OCI-LY7 (cell line): ENCODE measurements at regions not wholly inside any gene's neighbourhood (a gene's known extent, or its start where the extent isn't known, plus 50 kb on each side); places are given as distances from the start of the nearest gene placed in this dataset.
"Not testable (repeated sequence)": the region's sequence is repeated elsewhere in the genome, so short reads cannot be mapped to it uniquely, and the experiment has no call there.

ENCODE experiments used
- BruUV-seq: library from RNA; stranded (reverse); fragments of 400-500 nt; replicated peaks from 2 replicates; lab custom pipeline; 2021; lab: Mats Ljungman, UMichigan
- CTCF ChIA-PET: fragments of 300-600 bp; sonication (Branson Sonifier 250); formaldehyde crosslinking; loops from one replicate; lab custom pipeline; 2022; ENCODE audit warnings: antibody characterized with exemption; ENCODE audit not compliant: unreplicated experiment; lab: Charles Lee
- POLR2A ChIA-PET: fragments of 300-600 bp; sonication (Branson Sonifier 250); formaldehyde crosslinking; loops from one replicate; lab custom pipeline; 2022; ENCODE audit warnings: antibody characterized with exemption; lab: Charles Lee
- DNase-seq: peaks from one replicate; pipeline ENCODE4 v3.0.0-alpha.2; 2015; ENCODE audit warnings: low spot score
- H2AFZ ChIP-seq: fragments of 200-600 bp; sonication (generic), shearing (Covaris generic); 2 replicates; pipeline ENCODE4 v1.6.1; 2014; ENCODE audit warnings: mild to moderate bottlenecking, antibody characterized with exemption, low read length, moderate library complexity
- H3K27ac ChIP-seq: fragments of 200-600 bp; sonication (generic); 2 replicates; pipeline ENCODE4 v1.5.1; 2014; ENCODE audit warnings: mixed run types, low read depth, mild to moderate bottlenecking, moderate library complexity, low read length, inconsistent platforms; ENCODE audit not compliant: poor library complexity, severe bottlenecking
- H3K36me3 ChIP-seq: fragments of 200-600 bp; sonication (generic); 2 replicates; pipeline ENCODE4 v1.6.1; 2014; ENCODE audit warnings: mild to moderate bottlenecking, antibody characterized with exemption, low read length, moderate library complexity, mixed read lengths; ENCODE audit not compliant: insufficient read depth
- H3K4me1 ChIP-seq: fragments of 200-600 bp; sonication (generic); 2 replicates; pipeline ENCODE4 v1.5.1; 2014; ENCODE audit warnings: mild to moderate bottlenecking, low read length; ENCODE audit not compliant: insufficient read depth, poor library complexity, severe bottlenecking
- H3K4me2 ChIP-seq: fragments of 200-600 bp; sonication (generic); 2 replicates; pipeline ENCODE4 v1.6.1; 2014; ENCODE audit warnings: mild to moderate bottlenecking, low read length
- H3K4me3 ChIP-seq: fragments of 200-600 bp; sonication (generic); 2 replicates; pipeline ENCODE4 v1.5.1; 2014; ENCODE audit warnings: mild to moderate bottlenecking, low read depth, low read length; ENCODE audit not compliant: poor library complexity, severe bottlenecking
- H3K79me2 ChIP-seq: fragments of 200-600 bp; sonication (generic); 2 replicates; pipeline ENCODE4 v1.6.1; 2016; ENCODE audit warnings: low read depth, mild to moderate bottlenecking, low read length, moderate library complexity, mixed read lengths; ENCODE audit not compliant: insufficient read depth
- H3K9me2 ChIP-seq: fragments of 200-600 bp; sonication (generic); 2 replicates; pipeline ENCODE4 v1.6.1; 2016; ENCODE audit warnings: mild to moderate bottlenecking, low read length, mixed read lengths; ENCODE audit not compliant: insufficient read depth
- H3K9me3 ChIP-seq: fragments of 200-600 bp; sonication (generic); 2 replicates; pipeline ENCODE4 v1.6.1; 2014; ENCODE audit warnings: mild to moderate bottlenecking, mixed run types, low read length, mixed read lengths
- H4K20me1 ChIP-seq: fragments of 200-600 bp; sonication (generic); 2 replicates; pipeline ENCODE4 v1.6.1; 2014; ENCODE audit warnings: mild to moderate bottlenecking, antibody characterized with exemption, low read length, moderate library complexity, mixed read lengths; ENCODE audit not compliant: insufficient read depth
- CTCF ChIP-seq: fragments of 200-600 bp; sonication (generic); conservative IDR thresholded peaks from 2 replicates; pipeline ENCODE4 v1.5.1; 2014; ENCODE audit warnings: mild to moderate bottlenecking, antibody characterized with exemption, low read length, moderate library complexity, mixed read lengths
- EZH2phosphoT487 ChIP-seq: fragments of 200-600 bp; sonication (generic); IDR thresholded peaks from 2 replicates; pipeline ENCODE4 v1.6.1; 2018; ENCODE audit warnings: low read depth, borderline replicate concordance, mild to moderate bottlenecking, mixed run types, antibody characterized with exemption, low read length, moderate library complexity, mixed read lengths
- intact Hi-C: fragments of 100-400 bp; cut with micrococcal nuclease; formaldehyde crosslinking; loops from one replicate; pipeline ENCODE4 v1.10.0; 2022; ENCODE audit not compliant: unreplicated experiment

DNA sequence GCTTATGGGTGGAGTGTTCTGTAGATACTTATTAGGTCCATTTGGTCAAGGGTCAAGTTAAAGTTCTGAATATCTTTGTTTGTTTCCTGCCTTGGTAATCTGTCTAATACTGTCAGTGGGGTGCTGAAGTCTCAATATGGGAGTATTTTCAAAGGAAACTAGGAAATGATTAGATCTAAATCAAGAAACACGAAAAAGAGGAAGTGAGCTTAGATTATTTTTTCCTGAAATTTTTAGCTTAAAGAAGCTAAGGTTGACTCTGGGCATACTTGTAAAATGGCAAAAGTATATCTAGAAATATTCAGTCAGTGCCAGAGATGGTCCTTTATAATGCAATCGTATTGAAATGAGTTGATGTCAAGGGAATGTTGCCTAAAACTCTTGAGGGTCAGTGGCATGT lies 313.5 kb downstream of the ICE1 start:
- BruUV-seq, result no TSS peak
- ChIA-PET CTCF (no interaction called here), POLR2A (interaction anchor here (0.5 to 1.2 kb wide), 5 partner anchors 10 to 27 kb away, joined by 3 to 5 read pairs (median 3); no protein-coding TSS in a partner anchor)
- H3K9me3 ChIP-seq, result no peaks in the 10 kb centered on the region
- H4K20me1 ChIP-seq, result no peaks in the 10 kb centered on the region
- H3K4me3 ChIP-seq, result no peak overlapping the region
- H3K79me2 ChIP-seq, result no peaks in the 10 kb centered on the region
- peak overlapping the region; percentile 16 for H3K4me2 ChIP-seq
- no peak for DNase-seq
- no peak overlapping the region for H3K27ac ChIP-seq
- TF ChIP-seq CTCF (no peak), EZH2phosphoT487 (no peak)
- peaks cover 30% of the 10 kb centered on the region for H3K4me1 ChIP-seq
- no peaks in the 10 kb centered on the region for H3K36me3 ChIP-seq
- intact Hi-C loops, result no loop called here
- no peak overlapping the region for H2AFZ ChIP-seq
- H3K9me2 ChIP-seq, result no peaks in the 10 kb centered on the region

- H3K36me3 ChIP-seq, H3K9me3 ChIP-seq, H4K20me1 ChIP-seq, DNase-seq, H2AFZ ChIP-seq, H3K27ac ChIP-seq, CTCF ChIA-PET, intact Hi-C loops, BruUV-seq, H3K9me2 ChIP-seq, H3K4me2 ChIP-seq, H3K79me2 ChIP-seq, H3K4me3 ChIP-seq: not testable (repeated sequence)
- peaks cover 12% of the 10 kb centered on the region for H3K4me1 ChIP-seq
- POLR2A ChIA-PET, result interaction anchor here (0.7 to 1.0 kb wide), 3 partner anchors 15 to 495 kb away, joined by 3 read pairs; no protein-coding TSS in a partner anchor
Measured at GRCh38 chr5:5733058-5733457, 310.6 kb downstream of the ICE1 start.

DNA sequence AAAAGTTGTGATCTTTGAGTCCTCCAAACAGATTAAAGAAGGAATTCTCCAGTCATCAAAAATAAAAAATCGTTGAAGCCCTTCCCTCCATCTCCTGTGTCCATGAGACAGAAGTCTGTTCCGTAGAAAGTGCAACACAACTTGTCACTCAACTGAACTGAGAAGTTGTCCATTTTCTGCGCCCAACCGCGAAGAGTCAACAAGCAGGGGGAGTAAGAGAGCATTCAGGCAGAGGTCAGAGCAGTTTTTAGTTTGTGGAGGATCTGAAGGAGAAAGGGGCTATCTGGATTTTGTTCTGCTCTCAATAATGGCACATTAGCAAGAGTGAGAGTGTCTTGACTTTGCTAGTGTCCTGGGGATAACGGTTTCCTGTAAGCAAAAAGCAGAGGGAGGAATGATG lies 303.9 kb downstream of the ICE1 start:
- H3K4me2 ChIP-seq, result no peak overlapping the region
- CTCF ChIA-PET, result no interaction called here
- H3K36me3 ChIP-seq, result no peaks in the 10 kb centered on the region
- DNase-seq, result no peak
- POLR2A ChIA-PET, result interaction anchor here (0.6 kb wide), 1 partner anchor 105 kb away, joined by 4 read pairs; no protein-coding TSS in a partner anchor
- no peak overlapping the region for H3K27ac ChIP-seq
- no peaks in the 10 kb centered on the region for H3K79me2 ChIP-seq
- H3K9me3 ChIP-seq, result no peaks in the 10 kb centered on the region
- H4K20me1 ChIP-seq, result no peaks in the 10 kb centered on the region
- H2AFZ ChIP-seq, result no peak overlapping the region
- no TSS peak for BruUV-seq
- no peak for TF ChIP-seq EZH2phosphoT487
- TF ChIP-seq CTCF, result no peak
- H3K4me1 ChIP-seq, result no peaks in the 10 kb centered on the region
- no peaks in the 10 kb centered on the region for H3K9me2 ChIP-seq
- intact Hi-C loops, result no loop called here
- H3K4me3 ChIP-seq, result no peak overlapping the region
